HCT116 (cell line): ENCODE measurements at regions not wholly inside any gene's neighbourhood (a gene's known extent, or its start where the extent isn't known, plus 50 kb on each side); places are given as distances from the start of the nearest gene placed in this dataset.

Experiments
- ATAC-seq: fragments of 200-7000 bp; cut with Tn5 transposase; 2 replicates; pipeline ENCODE4 v1.9.1; 2020; ENCODE audit warnings: mild to moderate bottlenecking, moderate library complexity
- BruUV-seq: library from RNA; stranded (reverse); fragments of 400-500 nt; replicated peaks from 2 replicates; lab custom pipeline; 2021; lab: Mats Ljungman, UMichigan
- CTCF ChIA-PET: fragments of 300-600 bp; sonication (Branson Sonifier 250); formaldehyde crosslinking; loops from one replicate; lab custom pipeline; 2021; ENCODE audit warnings: antibody characterized with exemption; lab: Charles Lee
- POLR2A ChIA-PET: fragments of 300-600, 350-600 bp; sonication (Branson Sonifier 250); formaldehyde crosslinking; loops from one replicate; lab custom pipeline; 2021; ENCODE audit warnings: antibody characterized with exemption; lab: Charles Lee
- RAD21 ChIA-PET, 2 experiments: fragments of 300-600 bp; sonication (Branson Sonifier 250); formaldehyde crosslinking; loops; one replicate each; lab custom pipeline; 2023; ENCODE audit warnings: low total read pairs in 2 of 2; ENCODE audit not compliant: uncharacterized antibody in 2 of 2, unreplicated experiment in 2 of 2, low non-redundant PET in 1 of 2; lab: Charles Lee
- DNase-seq: peaks from one replicate; pipeline ENCODE4 v3.0.0-alpha.2; 2010; ENCODE audit warnings: low read depth, low spot score
- H2AFZ ChIP-seq: fragments of 200-600 bp; shearing (Covaris generic), sonication (generic); 2 replicates; pipeline ENCODE4 v1.6.1; 2017; ENCODE audit warnings: low read depth, mixed run types, mixed read lengths, antibody characterized with exemption, low read length; ENCODE audit not compliant: poor library complexity, severe bottlenecking
- H3K27ac ChIP-seq: 2 replicates; pipeline ENCODE4 v1.5.1; 2012; ENCODE audit warnings: low read depth, low read length
- H3K27me3 ChIP-seq: fragments of 200-600 bp; sonication (generic); 2 replicates; pipeline ENCODE4 v1.6.1; 2016; ENCODE audit warnings: mixed run types, low read length, mixed read lengths; ENCODE audit not compliant: insufficient read depth
- H3K36me3 ChIP-seq, 2 experiments: fragments of 200-500 bp in 1 of 2; fragments of 200-600 bp in 1 of 2; sonication (Bioruptor generic) in 1 of 2; sonication (generic) in 1 of 2; 2 replicates each; pipeline versions ENCODE4 v1.5.1 to v1.6.1; 2014 to 2016; ENCODE audit warnings: low read length in 2 of 2, inconsistent platforms in 1 of 2, mixed read lengths in 1 of 2, mixed run types in 1 of 2; ENCODE audit not compliant: insufficient read depth in 2 of 2, control insufficient read depth in 1 of 2
- H3K4me1 ChIP-seq, 2 experiments: fragments of 200-600 bp in 1 of 2; sonication (generic) in 1 of 2; 2 replicates each; pipeline versions ENCODE4 v1.5.1 to v1.6.1; 2012 to 2017; ENCODE audit warnings: low read length in 2 of 2, inconsistent platforms in 1 of 2, mild to moderate bottlenecking in 1 of 2, mixed read lengths in 1 of 2, mixed run types in 1 of 2, moderate library complexity in 1 of 2; ENCODE audit not compliant: insufficient read depth in 2 of 2, control insufficient read depth in 1 of 2
- H3K4me2 ChIP-seq: fragments of 200-600 bp; sonication (generic); 2 replicates; pipeline ENCODE4 v1.6.1; 2017; ENCODE audit warnings: mixed run types, low read length, mixed read lengths
- H3K4me3 ChIP-seq, 2 experiments: fragments of 200-600 bp in 1 of 2; sonication (generic) in 1 of 2; replicated peaks in 1 of 2; 2 replicates each; pipeline ENCODE4 v1.5.1; 2011 to 2016; ENCODE audit warnings: low read length in 2 of 2, control low read depth in 1 of 2, low read depth in 1 of 2, mild to moderate bottlenecking in 1 of 2, mixed read lengths in 1 of 2, mixed run types in 1 of 2
- H3K79me2 ChIP-seq: fragments of 200-600 bp; sonication (generic); 2 replicates; pipeline ENCODE4 v1.6.1; 2017; ENCODE audit warnings: mild to moderate bottlenecking, mixed run types, low read length, moderate library complexity, mixed read lengths; ENCODE audit not compliant: insufficient read depth
- H3K9ac ChIP-seq: fragments of 200-600 bp; sonication (generic); 2 replicates; pipeline ENCODE4 v1.6.1; 2016; ENCODE audit warnings: low read length, mixed read lengths
- H3K9me2 ChIP-seq: fragments of 200-600 bp; sonication (generic), shearing (Covaris generic); 2 replicates; pipeline ENCODE4 v1.6.1; 2017; ENCODE audit warnings: mixed run types, mild to moderate bottlenecking, moderate library complexity; ENCODE audit not compliant: insufficient read depth
- H3K9me3 ChIP-seq, 2 experiments: fragments of 200-500 bp in 1 of 2; fragments of 200-600 bp in 1 of 2; sonication (Bioruptor generic) in 1 of 2; sonication (generic) in 1 of 2; 2 replicates each; pipeline ENCODE4 v1.6.1; 2014 to 2017; ENCODE audit warnings: low read length in 2 of 2, mixed read lengths in 2 of 2, inconsistent platforms in 1 of 2, low read depth in 1 of 2, mild to moderate bottlenecking in 1 of 2, mixed run types in 1 of 2, moderate library complexity in 1 of 2; ENCODE audit not compliant: control insufficient read depth in 1 of 2, insufficient read depth in 1 of 2
- H4K20me1 ChIP-seq: fragments of 200-600 bp; sonication (generic), shearing (Covaris generic); 2 replicates; pipeline ENCODE4 v1.6.1; 2017; ENCODE audit warnings: mixed run types, mild to moderate bottlenecking, moderate library complexity; ENCODE audit not compliant: insufficient read depth
- ATF3 ChIP-seq: IDR thresholded peaks from 2 replicates; pipeline ENCODE4 v1.6.1; 2012
- CBX3 ChIP-seq: IDR thresholded peaks from 2 replicates; pipeline ENCODE4 v1.6.1; 2012; ENCODE audit warnings: low read depth
- CEBPB ChIP-seq: IDR thresholded peaks from 2 replicates; pipeline ENCODE4 v1.6.1; 2012; ENCODE audit warnings: low read depth
- EGR1 ChIP-seq: IDR thresholded peaks from 2 replicates; pipeline ENCODE4 v1.6.1; 2012; ENCODE audit warnings: low read depth
- ELF1 ChIP-seq: IDR thresholded peaks from 2 replicates; pipeline ENCODE4 v1.6.1; 2012; ENCODE audit warnings: low read depth, borderline replicate concordance
- EZH2 ChIP-seq: fragments of 200-600 bp; sonication (generic); IDR thresholded peaks from 2 replicates; pipeline ENCODE4 v1.6.1; 2017; ENCODE audit warnings: antibody characterized with exemption, mixed run types
- EZH2phosphoT487 ChIP-seq: fragments of 200-600 bp; IDR thresholded peaks from 2 replicates; pipeline ENCODE4 v1.6.1; 2018; ENCODE audit warnings: antibody characterized with exemption, borderline replicate concordance
- FOSL1 ChIP-seq: IDR thresholded peaks from 2 replicates; pipeline ENCODE4 v1.6.1; 2012; ENCODE audit warnings: low read depth
- POLR2A ChIP-seq: IDR thresholded peaks from 2 replicates; pipeline ENCODE4 v1.7.0; 2011; ENCODE audit warnings: borderline replicate concordance; ENCODE audit not compliant: insufficient read depth, insufficient read length; ENCODE audit errors: extremely low read depth
- POLR2AphosphoS5 ChIP-seq: IDR thresholded peaks from 2 replicates; pipeline ENCODE4 v1.6.1; 2011; ENCODE audit warnings: mild to moderate bottlenecking, low read depth, low read length, moderate library complexity
- RAD21 ChIP-seq: IDR thresholded peaks from 2 replicates; pipeline ENCODE4 v1.6.1; 2012; ENCODE audit warnings: low read depth, mild to moderate bottlenecking
- SIN3A ChIP-seq: IDR thresholded peaks from 2 replicates; pipeline ENCODE4 v1.6.1; 2012; ENCODE audit warnings: low read depth
- SP1 ChIP-seq: IDR thresholded peaks from 2 replicates; pipeline ENCODE4 v1.6.1; 2012; ENCODE audit warnings: low read depth
- SRF ChIP-seq: IDR thresholded peaks from 2 replicates; pipeline ENCODE4 v1.6.1; 2012; ENCODE audit warnings: low read depth
- TCF7L2 ChIP-seq: IDR thresholded peaks from 2 replicates; pipeline ENCODE4 v1.7.0; 2011; ENCODE audit warnings: borderline replicate concordance, inconsistent platforms; ENCODE audit not compliant: insufficient read depth, insufficient read length; ENCODE audit errors: extremely low read depth
- YY1 ChIP-seq: IDR thresholded peaks from 2 replicates; pipeline ENCODE4 v1.6.1; 2011; ENCODE audit warnings: low read length, low read depth, moderate library complexity, mild to moderate bottlenecking; ENCODE audit not compliant: insufficient replicate concordance; ENCODE audit errors: extremely low read depth
- ZFX ChIP-seq: fragments of 450-650 bp; IDR thresholded peaks from 2 replicates; pipeline ENCODE4 v1.6.1; 2017
- ZNF274 ChIP-seq: fragments of 200-500 bp; sonication (Bioruptor generic); IDR thresholded peaks from 2 replicates; pipeline ENCODE4 v1.6.1; 2014; ENCODE audit warnings: mild to moderate bottlenecking, low read depth, low read length, inconsistent platforms
- intact Hi-C: fragments of 100-400 bp; cut with micrococcal nuclease; formaldehyde crosslinking; loops from 2 replicates; pipeline ENCODE4 v1.10.0; 2022
- TF ChIP-seq, protein P1 (sequence below): IDR thresholded peaks from 2 replicates; pipeline ENCODE4 v1.6.1; 2012
- TF ChIP-seq, protein P2 (sequence below), 3 experiments: fragments of 200-600 bp in 1 of 3; sonication (generic) in 1 of 3; IDR thresholded peaks in 2 of 3; conservative IDR thresholded peaks in 1 of 3; 2 replicates each; pipeline ENCODE4 v1.5.1; 2012 to 2017; ENCODE audit warnings: low read depth in 2 of 3, low read length in 2 of 3, antibody characterized with exemption in 1 of 3, borderline replicate concordance in 1 of 3, control low read depth in 1 of 3, mild to moderate bottlenecking in 1 of 3, mixed read lengths in 1 of 3, mixed run types in 1 of 3, moderate library complexity in 1 of 3; ENCODE audit not compliant: insufficient read depth in 1 of 3

DNA sequence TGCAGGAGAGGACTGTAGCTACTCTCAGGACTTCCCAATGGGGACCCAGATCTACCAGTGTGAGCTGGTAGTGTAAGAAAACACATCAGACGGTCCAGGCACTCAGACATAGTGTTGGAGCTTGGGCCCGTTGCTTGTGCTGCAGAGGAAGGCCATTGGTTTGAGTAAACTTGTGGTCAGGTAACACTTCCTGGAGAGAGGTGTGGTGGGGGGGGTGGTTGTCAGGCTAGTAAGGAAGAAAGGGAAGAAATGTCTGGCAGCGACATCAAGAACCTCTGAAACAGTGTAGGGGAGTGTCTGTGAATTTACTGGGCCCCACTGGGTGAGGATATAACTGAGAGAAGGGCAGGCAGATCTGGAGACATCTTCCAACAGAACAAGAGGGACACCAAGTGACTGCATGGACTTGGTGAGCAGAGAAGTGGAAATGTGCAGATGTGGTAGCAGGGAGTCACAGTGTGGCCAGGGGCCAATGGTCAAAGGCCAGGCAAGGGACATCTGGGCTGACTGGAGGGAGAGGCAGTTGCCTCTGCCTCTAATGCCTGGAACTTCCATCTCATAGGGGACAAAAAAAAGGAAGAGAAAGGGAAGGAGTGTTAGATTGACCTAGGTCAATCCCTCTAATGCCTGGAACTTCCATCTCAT lies 63.7 kb upstream of the MRPS22 start:
- no peaks in the 10 kb centered on the region for H4K20me1 ChIP-seq
- H3K4me1 ChIP-seq: peaks cover 0 to 14% of the 10 kb centered on the region in 2 experiments; a peak in 1 of 4 replicates
- BruUV-seq: no TSS peak
- ATAC-seq (no peak), DNase-seq (no peak)
- H3K9ac ChIP-seq: no peak overlapping the region
- no peaks in the 10 kb centered on the region for H3K9me3 ChIP-seq
- no peak overlapping the region for H2AFZ ChIP-seq
- POLR2A ChIA-PET: no interaction called here
- no peak overlapping the region for H3K4me2 ChIP-seq
- no peaks in the 10 kb centered on the region for H3K27me3 ChIP-seq
- no peaks in the 10 kb centered on the region for H3K79me2 ChIP-seq
- no peak overlapping the region for H3K27ac ChIP-seq
- intact Hi-C loops: no loop called here
- RAD21 ChIA-PET: no interaction called here
- no peak overlapping the region for H3K4me3 ChIP-seq
- H3K36me3 ChIP-seq: no peaks in the 10 kb centered on the region
- no peaks in the 10 kb centered on the region for H3K9me2 ChIP-seq
- no peak for TF ChIP-seq ZFX
- no peak for TF ChIP-seq CEBPB
- no peak for TF ChIP-seq FOSL1
- TF ChIP-seq ZNF274: no peak
- TF ChIP-seq, protein P1, sequence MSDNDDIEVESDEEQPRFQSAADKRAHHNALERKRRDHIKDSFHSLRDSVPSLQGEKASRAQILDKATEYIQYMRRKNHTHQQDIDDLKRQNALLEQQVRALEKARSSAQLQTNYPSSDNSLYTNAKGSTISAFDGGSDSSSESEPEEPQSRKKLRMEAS: no peak
- TF ChIP-seq SP1: no peak
- TF ChIP-seq EZH2: no peak
- TF ChIP-seq EGR1: no peak
- TF ChIP-seq TCF7L2: no peak
- TF ChIP-seq ELF1: no peak
- no peak for TF ChIP-seq ATF3
- TF ChIP-seq POLR2AphosphoS5: no peak
- TF ChIP-seq RAD21: no peak
- no peak for TF ChIP-seq YY1
- no peak for TF ChIP-seq POLR2A
- no peak for TF ChIP-seq CBX3
- TF ChIP-seq, protein P2, sequence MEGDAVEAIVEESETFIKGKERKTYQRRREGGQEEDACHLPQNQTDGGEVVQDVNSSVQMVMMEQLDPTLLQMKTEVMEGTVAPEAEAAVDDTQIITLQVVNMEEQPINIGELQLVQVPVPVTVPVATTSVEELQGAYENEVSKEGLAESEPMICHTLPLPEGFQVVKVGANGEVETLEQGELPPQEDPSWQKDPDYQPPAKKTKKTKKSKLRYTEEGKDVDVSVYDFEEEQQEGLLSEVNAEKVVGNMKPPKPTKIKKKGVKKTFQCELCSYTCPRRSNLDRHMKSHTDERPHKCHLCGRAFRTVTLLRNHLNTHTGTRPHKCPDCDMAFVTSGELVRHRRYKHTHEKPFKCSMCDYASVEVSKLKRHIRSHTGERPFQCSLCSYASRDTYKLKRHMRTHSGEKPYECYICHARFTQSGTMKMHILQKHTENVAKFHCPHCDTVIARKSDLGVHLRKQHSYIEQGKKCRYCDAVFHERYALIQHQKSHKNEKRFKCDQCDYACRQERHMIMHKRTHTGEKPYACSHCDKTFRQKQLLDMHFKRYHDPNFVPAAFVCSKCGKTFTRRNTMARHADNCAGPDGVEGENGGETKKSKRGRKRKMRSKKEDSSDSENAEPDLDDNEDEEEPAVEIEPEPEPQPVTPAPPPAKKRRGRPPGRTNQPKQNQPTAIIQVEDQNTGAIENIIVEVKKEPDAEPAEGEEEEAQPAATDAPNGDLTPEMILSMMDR (IDR thresholded peaks at IDR 0.05 in 2 of 3, conservative IDR thresholded peaks at IDR 0.05 in 1 of 3; ENCODE audit: borderline replicate concordance in 1 of 3, insufficient read depth in 1 of 3, low read depth in 2 of 3, low read length in 2 of 3): no peak
- TF ChIP-seq SRF: no peak
- no peak for TF ChIP-seq SIN3A
- no peak for TF ChIP-seq EZH2phosphoT487
- CTCF ChIA-PET: interaction anchor here (1.0 kb wide), 1 partner anchor 49 kb away, joined by 3 read pairs; no protein-coding TSS in a partner anchor
